HFFc6 (cell line): ENCODE measurements at regions not wholly inside any gene's neighbourhood (a gene's known extent, or its start where the extent isn't known, plus 50 kb on each side); places are given as distances from the start of the nearest gene placed in this dataset.

ENCODE experiments used
- DNase-seq: peaks from one replicate; pipeline ENCODE4 v3.0.0-alpha.2; 2018
- H3K27ac Mint-ChIP-seq: 2 replicates; pipeline ENCODE4 v1.8.0; 2020; ENCODE audit warnings: mild to moderate bottlenecking, mixed read lengths
- H3K27me3 Mint-ChIP-seq: 2 replicates; pipeline ENCODE4 v1.8.0; 2021; ENCODE audit warnings: mild to moderate bottlenecking, moderate library complexity, mixed read lengths; ENCODE audit not compliant: insufficient read depth
- H3K36me3 Mint-ChIP-seq: 2 replicates; pipeline ENCODE4 v1.8.0; 2021; ENCODE audit warnings: low read depth, mixed read lengths
- H3K4me1 Mint-ChIP-seq: 2 replicates; pipeline ENCODE4 v1.8.0; 2020; ENCODE audit warnings: low read depth, mixed read lengths
- H3K4me3 Mint-ChIP-seq: 2 replicates; pipeline ENCODE4 v1.8.0; 2020; ENCODE audit warnings: mild to moderate bottlenecking, moderate library complexity, mixed read lengths
- H3K9me3 Mint-ChIP-seq: 2 replicates; pipeline ENCODE4 v1.8.0; 2020; ENCODE audit warnings: mild to moderate bottlenecking, mixed read lengths
- CTCF ChIP-seq: fragments of 200-600 bp; sonication (generic); IDR thresholded peaks from 2 replicates; pipeline ENCODE4 v1.5.0; 2021; ENCODE audit warnings: antibody characterized with exemption, mild to moderate bottlenecking

DNA sequence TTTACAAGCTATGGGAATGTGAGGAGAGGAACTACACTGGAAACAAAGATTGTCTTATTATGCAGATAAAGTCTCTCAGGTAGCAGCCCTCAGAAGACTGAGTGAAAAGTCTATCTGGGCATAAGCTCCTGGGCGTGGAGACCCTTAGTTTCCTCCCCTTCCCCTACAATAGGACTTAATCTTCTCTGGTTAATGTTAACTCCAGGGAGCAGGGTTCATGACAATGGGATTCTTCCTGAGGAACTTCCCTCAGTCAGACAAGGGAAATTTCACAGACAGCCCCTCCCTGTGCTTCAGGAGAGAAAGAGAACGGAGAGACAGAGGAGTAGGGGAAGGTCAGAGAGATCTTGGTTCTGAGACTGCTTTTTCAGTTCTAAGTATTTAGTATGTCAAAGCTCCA is 1428.6 kb downstream of the LRRC4C start:
- H3K4me1 Mint-ChIP-seq = no peaks in the 10 kb centered on the region
- no peak overlapping the region for H3K27ac Mint-ChIP-seq
- no peak for DNase-seq
- H3K4me3 Mint-ChIP-seq = no peak overlapping the region
- no peaks in the 10 kb centered on the region for H3K36me3 Mint-ChIP-seq
- H3K27me3 Mint-ChIP-seq = no peaks in the 10 kb centered on the region
- peaks cover 18% of the 10 kb centered on the region for H3K9me3 Mint-ChIP-seq
- no peak for TF ChIP-seq CTCF

DNA sequence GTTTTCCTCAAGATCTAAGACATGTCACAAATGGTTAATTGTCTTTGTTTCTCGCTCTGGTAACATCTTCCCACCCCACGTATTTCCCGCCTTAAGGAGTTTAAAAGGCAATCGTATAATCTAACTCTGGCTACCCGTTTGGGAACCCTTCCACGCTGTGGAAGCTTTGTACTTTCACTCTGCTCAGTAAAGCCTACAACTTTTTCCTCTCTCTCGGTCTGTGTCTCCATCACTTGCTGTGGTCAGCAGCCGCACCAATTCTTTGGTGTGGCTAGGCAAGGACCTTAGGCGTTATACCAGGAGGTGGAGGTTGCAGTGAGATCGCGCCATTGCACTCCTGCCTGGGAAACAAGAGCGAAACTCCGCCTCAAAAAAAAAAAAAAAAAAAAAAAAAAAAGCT is 1430.1 kb downstream of the LRRC4C start:
- Mint-ChIP-seq H3K9me3 (peaks cover 25% of the 10 kb centered on the region), H3K27me3 (no peaks in the 10 kb centered on the region), H3K27ac (no peak overlapping the region), H3K36me3 (no peaks in the 10 kb centered on the region), H3K4me1 (no peaks in the 10 kb centered on the region), H3K4me3 (no peak overlapping the region)
- no peak for DNase-seq
- no peak for TF ChIP-seq CTCF

DNA sequence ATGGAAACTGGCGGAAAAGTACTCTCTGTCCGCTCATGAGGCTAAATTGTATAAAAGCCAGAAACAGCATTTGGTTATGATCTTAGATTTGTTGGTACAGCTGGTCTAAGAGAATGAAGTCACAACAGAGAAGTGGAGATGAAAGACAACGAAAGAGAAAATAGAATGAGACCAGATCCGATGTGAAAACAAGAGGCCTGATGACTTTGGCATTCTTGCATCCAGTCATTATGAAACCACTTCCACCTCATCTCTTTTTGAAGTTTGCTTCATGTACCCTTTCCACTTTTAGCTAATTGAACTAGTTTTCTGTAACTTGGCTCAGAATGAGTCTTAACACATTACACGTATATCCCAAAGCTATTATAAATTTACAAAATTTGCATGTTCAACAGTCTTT is 1431.7 kb downstream of the LRRC4C start:
- DNase-seq = no peak
- no peaks in the 10 kb centered on the region; the same call in 1 of the 2 replicates for H3K36me3 Mint-ChIP-seq
- TF ChIP-seq CTCF = no peak
- no peak overlapping the region for H3K27ac Mint-ChIP-seq
- no peaks in the 10 kb centered on the region for H3K4me1 Mint-ChIP-seq
- H3K27me3 Mint-ChIP-seq = no peaks in the 10 kb centered on the region
- H3K4me3 Mint-ChIP-seq = no peak overlapping the region
- peaks cover 25% of the 10 kb centered on the region for H3K9me3 Mint-ChIP-seq

GRCh38 chr11:40023724-40024123 is 1435.7 kb downstream of the LRRC4C start:
- no peaks in the 10 kb centered on the region for H3K4me1 Mint-ChIP-seq
- no peak for DNase-seq
- peaks cover 24% of the 10 kb centered on the region for H3K9me3 Mint-ChIP-seq
- no peak for TF ChIP-seq CTCF
- H3K27ac Mint-ChIP-seq = no peak overlapping the region
- H3K27me3 Mint-ChIP-seq = no peaks in the 10 kb centered on the region
- no peaks in the 10 kb centered on the region; the same call in 1 of the 2 replicates for H3K36me3 Mint-ChIP-seq
- no peak overlapping the region for H3K4me3 Mint-ChIP-seq

DNA sequence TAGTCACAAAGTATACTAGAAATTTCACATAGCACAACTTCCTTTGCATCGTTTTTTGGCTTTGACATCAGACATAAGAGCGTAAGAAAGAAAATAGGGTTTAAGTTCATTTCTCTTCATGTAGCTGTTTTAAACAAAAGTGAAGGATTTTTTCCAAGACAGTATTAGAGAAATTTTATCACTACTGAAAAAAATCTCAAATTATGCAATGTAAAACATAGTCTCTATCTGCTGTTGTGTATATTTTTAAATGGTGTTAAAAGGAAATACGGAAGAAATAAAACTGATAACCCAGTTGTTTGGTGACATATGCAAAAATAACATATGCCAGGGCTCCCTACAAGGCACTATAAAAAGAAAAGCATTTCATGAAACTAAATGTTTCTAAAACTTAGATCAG is 1449.4 kb downstream of the LRRC4C start:
- no peak for TF ChIP-seq CTCF
- Mint-ChIP-seq H3K36me3 (no peaks in the 10 kb centered on the region), H3K4me1 (no peaks in the 10 kb centered on the region), H3K4me3 (no peak overlapping the region), H3K27me3 (no peaks in the 10 kb centered on the region), H3K27ac (no peak overlapping the region), H3K9me3 (peaks cover 27% of the 10 kb centered on the region)
- DNase-seq = no peak

- Mint-ChIP-seq H3K4me3 (no peak overlapping the region), H3K27ac (no peak overlapping the region), H3K27me3 (no peaks in the 10 kb centered on the region; the same call in none of the 2 replicates), H3K9me3 (peaks cover 36% of the 10 kb centered on the region), H3K4me1 (no peaks in the 10 kb centered on the region), H3K36me3 (no peaks in the 10 kb centered on the region; the same call in 1 of the 2 replicates)
- TF ChIP-seq CTCF = no peak
- DNase-seq = no peak
Measured at GRCh38 chr11:39992551-39992950, 1466.9 kb downstream of the LRRC4C start.
